CD14-positive monocyte (primary cell): ENCODE measurements at regions not wholly inside any gene's neighbourhood (a gene's known extent, or its start where the extent isn't known, plus 50 kb on each side); places are given as distances from the start of the nearest gene placed in this dataset.
A peak's percentile ranks its signal among the peaks of the same experiment; 100 is the strongest.

Experiments used
- DNase-seq, 3 donors: peaks; one replicate each; pipeline ENCODE4 v3.0.0-alpha.2; 2011 to 2022
- H2AFZ ChIP-seq: 2 replicates; pipeline ENCODE4 v1.6.0; 2012; ENCODE audit warnings: mild to moderate bottlenecking, low read depth, low read length, inconsistent platforms; ENCODE audit not compliant: insufficient read depth, poor library complexity, severe bottlenecking
- H3K27ac ChIP-seq, 2 donors: 1 replicate in 1 of 2; 2 replicates in 1 of 2; pipeline ENCODE4 v1.5.1; 2012 to 2013; ENCODE audit warnings: low read length in 2 of 2, control low read depth in 1 of 2, inconsistent platforms in 1 of 2, low read depth in 1 of 2, mild to moderate bottlenecking in 1 of 2
- H3K27me3 ChIP-seq, 2 donors: one replicate each; pipeline versions ENCODE4 v1.6.0 to v1.6.1; 2011 to 2013; ENCODE audit warnings: low read length in 2 of 2; ENCODE audit not compliant: control insufficient read depth in 2 of 2, insufficient read depth in 2 of 2
- H3K36me3 ChIP-seq, 2 donors: replicated peaks in 1 of 2; 1 replicate in 1 of 2; 2 replicates in 1 of 2; pipeline versions ENCODE4 v1.5.1 to v1.6.1; 2012 to 2013; ENCODE audit warnings: low read length in 2 of 2, control low read depth in 1 of 2, inconsistent platforms in 1 of 2, mild to moderate bottlenecking in 1 of 2; ENCODE audit not compliant: insufficient read depth in 2 of 2, control insufficient read depth in 1 of 2
- H3K4me1 ChIP-seq, 2 donors: 1 replicate in 1 of 2; 2 replicates in 1 of 2; pipeline versions ENCODE4 v1.5.1 to v1.6.1; 2012 to 2013; ENCODE audit warnings: low read length in 2 of 2, control low read depth in 1 of 2, inconsistent platforms in 1 of 2, mild to moderate bottlenecking in 1 of 2, moderate library complexity in 1 of 2; ENCODE audit not compliant: insufficient read depth in 2 of 2, control insufficient read depth in 1 of 2
- H3K4me2 ChIP-seq: replicated peaks from 2 replicates; pipeline ENCODE3; 2012; ENCODE audit warnings: low read length, moderate library complexity, mild to moderate bottlenecking; ENCODE audit not compliant: poor library complexity, severe bottlenecking; ENCODE audit errors: extremely low read depth
- H3K4me3 ChIP-seq, 3 experiments: fragments of 200-600 bp in 1 of 3; sonication (generic) in 1 of 3; replicated peaks in 1 of 3; 1 replicate in 2 of 3; 2 replicates in 1 of 3; pipeline ENCODE4 v1.5.1; 2011 to 2013; ENCODE audit warnings: low read length in 3 of 3, mild to moderate bottlenecking in 3 of 3, control low read depth in 2 of 3, low read depth in 2 of 3, inconsistent platforms in 1 of 3, moderate library complexity in 1 of 3
- H3K79me2 ChIP-seq: 2 replicates; pipeline ENCODE4 v1.6.0; 2012; ENCODE audit warnings: mild to moderate bottlenecking, control low read depth, inconsistent platforms, low read length, moderate library complexity; ENCODE audit not compliant: insufficient read depth
- H3K9ac ChIP-seq: 2 replicates; pipeline ENCODE4 v1.6.0; 2017; ENCODE audit warnings: low read length, mild to moderate bottlenecking; ENCODE audit not compliant: insufficient read depth, poor library complexity, severe bottlenecking
- H3K9me3 ChIP-seq, 2 donors: replicated peaks in 1 of 2; 1 replicate in 1 of 2; 2 replicates in 1 of 2; pipeline versions ENCODE4 v1.5.1 to v1.6.1; 2012 to 2013; ENCODE audit warnings: low read length in 2 of 2, control low read depth in 1 of 2; ENCODE audit not compliant: control insufficient read depth in 1 of 2, insufficient read depth in 1 of 2
- H4K20me1 ChIP-seq: 2 replicates; pipeline ENCODE4 v1.6.0; 2012; ENCODE audit warnings: mild to moderate bottlenecking, low read length, control low read depth, moderate library complexity; ENCODE audit not compliant: insufficient read depth
- H3K27ac Mint-ChIP-seq, 7 donors: one replicate each; pipeline ENCODE4 v1.8.0; 2020; ENCODE audit warnings: mild to moderate bottlenecking in 7 of 7, mixed read lengths in 7 of 7, moderate library complexity in 6 of 7, inconsistent platforms in 2 of 7
- H3K27me3 Mint-ChIP-seq, 3 donors: one replicate each; pipeline ENCODE4 v1.8.0; 2021 to 2022; ENCODE audit warnings: low read depth in 3 of 3, mild to moderate bottlenecking in 3 of 3, mixed read lengths in 3 of 3, moderate library complexity in 3 of 3, inconsistent platforms in 1 of 3
- H3K36me3 Mint-ChIP-seq, 2 donors: one replicate each; pipeline ENCODE4 v1.8.0; 2020; ENCODE audit warnings: mixed read lengths in 2 of 2, inconsistent platforms in 1 of 2, mild to moderate bottlenecking in 1 of 2
- H3K4me1 Mint-ChIP-seq: one replicate; pipeline ENCODE4 v1.8.0; 2020; ENCODE audit warnings: mild to moderate bottlenecking, mixed read lengths
- H3K4me3 Mint-ChIP-seq, 2 donors: one replicate each; pipeline ENCODE4 v1.8.0; 2020; ENCODE audit warnings: mild to moderate bottlenecking in 2 of 2, mixed read lengths in 2 of 2, moderate library complexity in 1 of 2
- H3K9me3 Mint-ChIP-seq, 7 donors: one replicate each; pipeline ENCODE4 v1.8.0; 2020 to 2022; ENCODE audit warnings: mixed read lengths in 7 of 7, mild to moderate bottlenecking in 6 of 7, moderate library complexity in 6 of 7, inconsistent platforms in 2 of 7
- whole genome bisulfite sequencing: methylation state at CpG from one replicate; pipeline ENCODE4 v1.1.5; 2013; ENCODE audit warnings: missing lambda C conversion rate; ENCODE audit not compliant: insufficient coverage; 5-methylcytosine and 5-hydroxymethylcytosine counted together
- intact Hi-C, 2 donors: fragments of 100-400 bp; cut with micrococcal nuclease; formaldehyde crosslinking; loops; one replicate each; pipeline versions ENCODE4 v1.15.0 to v1.15.1; 2023
- TF ChIP-seq, protein P1 (sequence below): fragments of 200-600 bp; IDR thresholded peaks from one replicate; pipeline ENCODE4 v1.8.0; 2022; ENCODE audit warnings: antibody characterized with exemption, mild to moderate bottlenecking

DNA sequence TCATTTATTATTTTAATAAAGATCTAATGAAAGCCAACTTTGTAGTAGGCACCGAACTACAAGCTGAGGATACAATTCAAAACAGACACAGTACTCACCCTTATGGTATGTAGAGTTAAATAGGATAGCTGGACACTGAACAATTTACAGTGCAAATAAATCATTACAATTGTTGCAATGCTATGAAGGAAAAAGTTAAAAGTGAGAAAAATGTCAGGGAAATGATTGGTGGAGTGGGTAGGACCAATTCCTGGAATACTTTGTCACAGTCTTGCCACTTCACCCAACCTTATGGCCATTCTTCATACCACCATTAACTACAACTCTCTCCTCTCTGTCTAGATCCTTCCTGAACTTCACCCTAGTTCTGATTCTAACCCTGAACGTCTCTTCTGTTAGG, 70.1 kb upstream of the CCSER1 start:
- no peak overlapping the region for H3K4me2 ChIP-seq
- Mint-ChIP-seq H3K27ac (no peak overlapping the region), H3K27me3 (no peaks in the 10 kb centered on the region), H3K36me3 (no peaks in the 10 kb centered on the region), H3K9me3 (no peaks in the 10 kb centered on the region), H3K4me1 (no peaks in the 10 kb centered on the region), H3K4me3 (no peak overlapping the region)
- no peak overlapping the region for H3K27ac ChIP-seq
- no peaks in the 10 kb centered on the region for H3K4me1 ChIP-seq
- no peak overlapping the region for H3K4me3 ChIP-seq
- WGBS = 56% methylated on average over 1 of the region's 2 CpGs
- no peaks in the 10 kb centered on the region for H3K27me3 ChIP-seq
- TF ChIP-seq, protein P1, sequence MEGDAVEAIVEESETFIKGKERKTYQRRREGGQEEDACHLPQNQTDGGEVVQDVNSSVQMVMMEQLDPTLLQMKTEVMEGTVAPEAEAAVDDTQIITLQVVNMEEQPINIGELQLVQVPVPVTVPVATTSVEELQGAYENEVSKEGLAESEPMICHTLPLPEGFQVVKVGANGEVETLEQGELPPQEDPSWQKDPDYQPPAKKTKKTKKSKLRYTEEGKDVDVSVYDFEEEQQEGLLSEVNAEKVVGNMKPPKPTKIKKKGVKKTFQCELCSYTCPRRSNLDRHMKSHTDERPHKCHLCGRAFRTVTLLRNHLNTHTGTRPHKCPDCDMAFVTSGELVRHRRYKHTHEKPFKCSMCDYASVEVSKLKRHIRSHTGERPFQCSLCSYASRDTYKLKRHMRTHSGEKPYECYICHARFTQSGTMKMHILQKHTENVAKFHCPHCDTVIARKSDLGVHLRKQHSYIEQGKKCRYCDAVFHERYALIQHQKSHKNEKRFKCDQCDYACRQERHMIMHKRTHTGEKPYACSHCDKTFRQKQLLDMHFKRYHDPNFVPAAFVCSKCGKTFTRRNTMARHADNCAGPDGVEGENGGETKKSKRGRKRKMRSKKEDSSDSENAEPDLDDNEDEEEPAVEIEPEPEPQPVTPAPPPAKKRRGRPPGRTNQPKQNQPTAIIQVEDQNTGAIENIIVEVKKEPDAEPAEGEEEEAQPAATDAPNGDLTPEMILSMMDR = no peak
- H2AFZ ChIP-seq = no peak overlapping the region
- no peaks in the 10 kb centered on the region for H3K79me2 ChIP-seq
- H4K20me1 ChIP-seq = no peaks in the 10 kb centered on the region
- no peaks in the 10 kb centered on the region for H3K9me3 ChIP-seq
- intact Hi-C loops = no loop called here
- H3K36me3 ChIP-seq = no peaks in the 10 kb centered on the region
- H3K9ac ChIP-seq = no peak overlapping the region
- no peak for DNase-seq

DNA sequence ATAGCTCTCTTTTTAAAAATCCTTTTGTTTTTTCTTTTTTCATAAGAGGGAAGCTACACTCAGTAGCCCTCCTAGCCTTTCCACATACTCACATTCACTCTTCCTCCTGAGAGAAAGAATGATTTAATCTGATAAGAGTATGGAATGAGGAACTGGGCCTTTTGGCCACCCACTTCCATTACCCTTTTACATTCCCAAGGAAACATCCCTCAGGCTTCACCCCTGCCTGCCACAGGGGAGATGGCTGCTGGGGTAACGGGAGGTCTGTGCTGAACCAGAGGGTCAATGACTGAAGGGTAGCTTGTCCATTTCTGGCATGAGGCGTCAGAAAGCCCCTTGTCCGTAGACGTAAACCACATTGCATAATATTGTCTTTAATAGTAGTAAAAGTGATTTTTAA, 67.2 kb upstream of the CCSER1 start:
- intact Hi-C loops = no loop called here
- Histone ChIP-seq H3K4me2 (no peak overlapping the region), H3K4me1 (no peaks in the 10 kb centered on the region), H3K9ac (no peak overlapping the region), H3K4me3 (no peak overlapping the region), H4K20me1 (no peaks in the 10 kb centered on the region), H3K79me2 (no peaks in the 10 kb centered on the region), H3K9me3 (no peaks in the 10 kb centered on the region), H2AFZ (no peak overlapping the region), H3K36me3 (no peaks in the 10 kb centered on the region), H3K27me3 (no peaks in the 10 kb centered on the region), H3K27ac (no peak overlapping the region)
- Mint-ChIP-seq H3K4me1 (no peaks in the 10 kb centered on the region), H3K27ac (peak overlapping the region in 1 of 7 donors; percentile 10), H3K27me3 (peaks cover under 1 to 2% (median 1%) of the 10 kb centered on the region in 3 donors), H3K36me3 (no peaks in the 10 kb centered on the region), H3K9me3 (no peaks in the 10 kb centered on the region), H3K4me3 (no peak overlapping the region)
- no peak for DNase-seq
- TF ChIP-seq, protein P1 = no peak
- no CpG with 5 or more reads among the region's 4 CpGs for WGBS
